BJ (cell line): ENCODE measurements at regions not wholly inside any gene's neighbourhood (a gene's known extent, or its start where the extent isn't known, plus 50 kb on each side); places are given as distances from the start of the nearest gene placed in this dataset.

Source experiments
- CTCF ChIA-PET: fragments of 350-600 bp; formaldehyde crosslinking; extraction: SDS; loops from one replicate; lab custom pipeline; 2021; ENCODE audit warnings: antibody characterized with exemption, inconsistent platforms; lab: Yijun Ruan, JAX
- POLR2A ChIA-PET: fragments of 300-600 bp; sonication (Branson Sonifier 250); formaldehyde crosslinking; extraction: SDS; loops from one replicate; lab custom pipeline; 2021; ENCODE audit warnings: antibody characterized with exemption; lab: Charles Lee
- DNase-seq: peaks from one replicate; pipeline ENCODE4 v3.0.0-alpha.2; 2011; ENCODE audit warnings: low read depth
- H3K27me3 ChIP-seq: 2 replicates; pipeline ENCODE4 v1.6.0; 2011; ENCODE audit warnings: low read length; ENCODE audit not compliant: control insufficient read depth, insufficient read depth
- H3K36me3 ChIP-seq: 2 replicates; pipeline ENCODE4 v1.5.1; 2011; ENCODE audit warnings: low read length; ENCODE audit not compliant: control insufficient read depth, insufficient read depth
- H3K4me3 ChIP-seq: 2 replicates; pipeline ENCODE4 v1.5.1; 2011; ENCODE audit warnings: low read depth, mild to moderate bottlenecking, control low read depth, low read length
- TF ChIP-seq, protein P1 (sequence below): IDR thresholded peaks from 2 replicates; pipeline ENCODE4 v1.5.1; 2011; ENCODE audit warnings: low read depth, mild to moderate bottlenecking, control low read depth, inconsistent platforms, low read length, moderate library complexity; ENCODE audit not compliant: insufficient read depth

DNA sequence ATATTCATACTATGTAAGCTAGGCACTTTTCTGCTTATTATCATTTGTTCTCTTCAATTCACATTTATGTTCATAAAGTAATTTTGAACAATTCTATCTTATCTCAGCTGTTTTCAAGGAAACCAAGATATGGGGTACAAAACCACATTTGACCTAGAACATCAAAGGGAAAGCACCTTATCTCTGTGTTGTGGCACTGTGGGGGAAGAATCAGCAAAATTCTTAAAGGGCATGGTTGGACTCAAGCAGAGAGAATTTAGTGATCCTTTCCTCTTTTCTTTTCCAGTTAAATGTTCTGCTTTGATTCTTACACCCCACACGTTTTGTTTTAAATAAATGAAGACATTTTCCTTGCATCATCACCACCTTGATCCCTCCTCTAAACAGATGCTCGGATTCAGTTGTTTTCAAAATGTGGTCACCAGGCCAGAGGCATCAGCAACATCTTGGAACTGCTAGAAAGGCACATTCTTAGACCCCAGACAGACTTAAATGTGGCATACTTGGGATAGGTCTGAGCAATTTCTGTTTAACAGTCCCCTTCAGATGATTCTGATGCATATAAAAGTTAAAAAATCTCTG, 128.4 kb upstream of the TP63 start:
- TF ChIP-seq, protein P1, sequence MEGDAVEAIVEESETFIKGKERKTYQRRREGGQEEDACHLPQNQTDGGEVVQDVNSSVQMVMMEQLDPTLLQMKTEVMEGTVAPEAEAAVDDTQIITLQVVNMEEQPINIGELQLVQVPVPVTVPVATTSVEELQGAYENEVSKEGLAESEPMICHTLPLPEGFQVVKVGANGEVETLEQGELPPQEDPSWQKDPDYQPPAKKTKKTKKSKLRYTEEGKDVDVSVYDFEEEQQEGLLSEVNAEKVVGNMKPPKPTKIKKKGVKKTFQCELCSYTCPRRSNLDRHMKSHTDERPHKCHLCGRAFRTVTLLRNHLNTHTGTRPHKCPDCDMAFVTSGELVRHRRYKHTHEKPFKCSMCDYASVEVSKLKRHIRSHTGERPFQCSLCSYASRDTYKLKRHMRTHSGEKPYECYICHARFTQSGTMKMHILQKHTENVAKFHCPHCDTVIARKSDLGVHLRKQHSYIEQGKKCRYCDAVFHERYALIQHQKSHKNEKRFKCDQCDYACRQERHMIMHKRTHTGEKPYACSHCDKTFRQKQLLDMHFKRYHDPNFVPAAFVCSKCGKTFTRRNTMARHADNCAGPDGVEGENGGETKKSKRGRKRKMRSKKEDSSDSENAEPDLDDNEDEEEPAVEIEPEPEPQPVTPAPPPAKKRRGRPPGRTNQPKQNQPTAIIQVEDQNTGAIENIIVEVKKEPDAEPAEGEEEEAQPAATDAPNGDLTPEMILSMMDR = no peak
- no peaks in the 10 kb centered on the region for H3K27me3 ChIP-seq
- no peak for DNase-seq
- H3K36me3 ChIP-seq = no peaks in the 10 kb centered on the region
- POLR2A ChIA-PET = no interaction called here
- CTCF ChIA-PET = no interaction called here
- H3K4me3 ChIP-seq = no peak overlapping the region

DNA sequence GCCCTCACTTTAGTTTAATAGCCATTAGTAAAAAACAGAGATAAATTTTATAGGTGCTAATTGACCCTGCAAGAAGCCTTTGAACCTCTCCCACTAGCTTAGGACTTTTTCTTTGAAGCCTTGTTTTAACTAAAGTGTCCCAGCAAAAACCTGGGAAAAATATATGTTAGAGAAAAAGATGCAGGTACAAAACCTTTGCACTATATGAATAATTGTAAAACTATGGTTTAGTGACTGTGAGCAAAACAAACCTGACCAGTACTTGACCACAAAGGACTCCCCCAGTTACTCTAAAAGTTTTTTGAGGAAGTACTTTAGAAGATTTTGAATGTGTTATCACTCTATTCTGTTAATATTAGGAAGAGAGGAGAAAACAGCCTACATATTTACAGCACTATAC, 123.3 kb upstream of the TP63 start:
- no peak overlapping the region for H3K4me3 ChIP-seq
- TF ChIP-seq, protein P1 = no peak
- ChIA-PET POLR2A (no interaction called here), CTCF (no interaction called here)
- DNase-seq = no peak
- no peaks in the 10 kb centered on the region for H3K27me3 ChIP-seq
- no peaks in the 10 kb centered on the region for H3K36me3 ChIP-seq

DNA sequence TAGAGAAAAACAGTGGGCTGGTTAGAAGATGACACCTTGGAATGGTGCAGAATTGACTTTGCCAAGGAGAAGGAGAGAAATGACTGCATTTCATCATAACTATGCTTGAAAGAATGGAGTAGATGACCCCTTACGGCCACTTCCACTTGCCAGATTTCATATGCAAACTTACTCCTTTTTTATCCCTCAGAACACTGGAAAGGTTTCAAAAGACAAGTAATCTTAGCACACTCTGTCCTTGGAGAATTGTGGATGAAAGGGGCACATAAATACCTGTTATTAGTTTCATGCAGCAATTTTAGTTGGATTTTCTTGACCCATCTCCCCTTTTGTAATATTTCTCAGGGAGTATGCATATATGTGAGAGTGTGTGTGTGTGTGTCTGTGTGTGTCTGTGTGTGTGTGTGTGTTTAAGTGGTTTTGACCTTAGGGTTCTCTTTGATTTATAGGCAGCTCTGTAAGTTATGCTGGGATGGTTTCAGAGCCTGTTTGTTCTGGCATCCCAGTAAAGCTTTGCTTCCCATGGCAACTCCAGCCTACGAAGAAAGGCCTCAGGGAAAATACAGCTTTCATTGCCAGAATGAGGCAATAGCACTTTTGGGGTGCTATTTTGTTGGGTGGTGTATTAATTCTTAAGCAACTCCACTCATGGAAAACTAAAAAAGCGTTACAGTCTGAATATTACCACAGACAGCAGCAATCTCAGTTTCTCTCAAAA, 122.2 kb upstream of the TP63 start:
- ChIA-PET POLR2A (no interaction called here), CTCF (no interaction called here)
- Histone ChIP-seq H3K27me3 (no peaks in the 10 kb centered on the region), H3K36me3 (no peaks in the 10 kb centered on the region), H3K4me3 (no peak overlapping the region)
- no peak for DNase-seq
- TF ChIP-seq, protein P1 = no peak

DNA sequence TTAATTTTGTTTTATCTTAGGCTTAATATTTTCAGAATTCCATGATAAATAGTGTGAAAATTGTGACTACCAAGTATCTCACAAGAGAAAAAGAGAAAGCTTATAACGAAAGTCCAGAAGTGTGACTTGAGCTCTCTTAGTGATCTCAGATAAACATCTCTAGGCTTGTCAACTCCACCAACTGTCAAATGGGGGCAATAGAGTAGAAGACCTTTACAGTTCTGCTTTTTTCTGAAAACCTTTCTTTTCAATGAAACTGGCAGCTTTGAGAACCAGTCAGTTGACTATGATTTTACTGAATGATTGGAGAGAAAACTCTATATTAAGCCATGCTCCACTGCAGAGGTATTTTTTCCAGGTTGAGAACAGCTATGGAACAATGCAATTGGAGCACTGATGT, 119.2 kb upstream of the TP63 start:
- Histone ChIP-seq H3K4me3 (no peak overlapping the region), H3K27me3 (no peaks in the 10 kb centered on the region), H3K36me3 (no peaks in the 10 kb centered on the region)
- TF ChIP-seq, protein P1 = no peak
- ChIA-PET POLR2A (no interaction called here), CTCF (interaction anchor here (0.9 kb wide), 1 partner anchor 75 kb away, joined by 3 read pairs; no protein-coding TSS in a partner anchor)
- no peak for DNase-seq

DNA sequence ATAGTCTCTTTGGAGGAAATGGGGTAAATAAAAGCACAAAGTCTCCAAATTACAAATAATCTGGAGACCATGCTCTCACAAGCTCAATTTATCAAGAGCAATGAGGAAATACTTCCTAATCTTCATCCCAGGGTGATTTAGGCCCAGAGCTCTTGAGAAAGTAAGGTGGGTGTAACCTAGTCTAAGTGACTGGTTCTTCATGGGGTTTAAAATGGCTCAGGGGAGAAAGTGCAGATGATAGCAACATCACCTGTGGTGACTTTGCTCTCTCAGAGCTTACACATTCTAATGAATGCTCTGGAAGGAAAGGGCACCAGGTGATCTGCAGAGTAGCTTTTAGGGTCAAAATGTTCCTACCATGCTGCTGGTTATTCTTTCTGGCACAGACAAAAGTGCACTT, 118.4 kb upstream of the TP63 start:
- H3K27me3 ChIP-seq = no peaks in the 10 kb centered on the region
- no peak overlapping the region for H3K4me3 ChIP-seq
- TF ChIP-seq, protein P1 = no peak
- POLR2A ChIA-PET = no interaction called here
- no peak for DNase-seq
- no peaks in the 10 kb centered on the region for H3K36me3 ChIP-seq
- CTCF ChIA-PET = interaction anchor here (1.2 kb wide), 1 partner anchor 17 kb away, joined by 5 read pairs; no protein-coding TSS in a partner anchor
